CMK (cell line): ENCODE measurements at regions not wholly inside any gene's neighbourhood (a gene's known extent, or its start where the extent isn't known, plus 50 kb on each side); places are given as distances from the start of the nearest gene placed in this dataset.
"Not testable (repeated sequence)": the region's sequence is repeated elsewhere in the genome, so short reads cannot be mapped to it uniquely, and the experiment has no call there.

Source experiments
- DNase-seq: peaks from one replicate; pipeline ENCODE4 v3.0.0-alpha.2; 2010; ENCODE audit warnings: low read depth

DNA sequence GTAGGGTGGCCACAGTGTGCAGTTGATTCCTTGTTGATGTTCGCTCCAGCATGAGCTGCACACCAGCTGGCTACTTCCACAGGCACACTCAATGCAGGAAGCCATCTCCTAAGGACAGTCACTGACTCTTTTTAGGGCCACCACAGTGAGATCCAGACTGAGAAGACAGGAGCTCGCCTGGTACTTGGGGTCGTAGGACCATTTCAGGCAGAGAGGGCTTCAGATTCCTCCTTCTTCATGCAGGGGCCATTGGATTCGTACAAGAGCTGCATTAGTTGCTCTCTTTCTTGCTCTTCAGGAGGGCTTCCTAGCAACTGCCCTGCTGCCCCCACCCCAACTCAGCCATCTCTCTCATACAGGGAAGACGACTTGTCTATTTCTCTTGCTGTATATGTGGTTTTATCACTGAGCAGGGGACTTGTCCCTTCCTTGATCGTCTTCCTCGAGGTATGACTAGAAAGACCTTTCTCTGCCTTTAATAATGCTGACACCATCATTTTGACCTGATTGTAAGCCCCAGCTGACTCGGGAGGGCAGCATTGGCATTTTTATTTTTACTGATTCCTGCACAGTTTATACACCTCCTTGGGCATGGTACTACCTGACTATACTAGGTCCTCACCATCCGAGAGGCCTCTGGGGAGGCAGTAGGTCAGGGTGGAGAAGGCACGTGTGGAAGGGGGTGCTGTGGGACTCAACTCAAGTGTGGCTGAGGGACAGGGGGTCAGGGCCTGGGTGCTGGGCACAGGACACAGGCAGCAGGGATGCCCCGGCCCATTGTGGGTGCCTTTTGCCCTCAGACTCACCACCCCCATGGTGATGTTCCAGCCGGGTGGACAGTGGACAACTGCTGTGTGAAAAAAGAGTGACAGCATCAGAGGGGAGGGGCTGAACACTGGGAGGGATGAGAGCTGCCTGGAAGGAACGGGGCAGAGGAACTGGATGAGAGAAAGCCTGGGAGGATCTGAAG lies 136.7 kb upstream of the ZNF746 start:
- DNase-seq: no peak

GRCh38 chr7:149628361-149629149 lies 130.9 kb upstream of the ZNF746 start:
- DNase-seq: not testable (repeated sequence)

- DNase-seq: no peak
Measured at GRCh38 chr7:149627911-149628310, 130.3 kb upstream of the ZNF746 start.

- DNase-seq: no peak
Measured at GRCh38 chr7:149626972-149627371, 129.4 kb upstream of the ZNF746 start.

DNA sequence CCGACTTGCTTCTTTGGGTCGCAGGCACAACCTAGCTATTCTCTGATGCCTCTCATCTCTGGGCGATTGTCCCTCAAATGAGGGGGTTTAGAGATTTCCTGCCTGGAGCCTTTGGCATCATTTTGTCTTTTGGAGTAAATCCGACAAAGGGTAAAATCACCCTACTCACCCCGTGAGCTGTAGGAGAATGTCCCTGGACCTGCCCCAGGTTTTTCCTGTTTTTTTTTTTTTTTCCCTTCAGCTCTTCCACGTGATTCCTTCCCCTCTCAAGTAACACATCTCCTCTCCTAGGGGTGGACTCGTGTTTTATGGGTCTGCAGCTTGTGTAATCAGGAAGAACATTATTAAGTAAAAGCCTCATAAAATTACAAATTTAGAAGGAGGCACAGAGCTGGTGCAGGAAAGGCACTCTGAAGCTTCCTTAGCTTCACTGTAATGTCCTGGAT lies 128.4 kb upstream of the ZNF746 start:
- DNase-seq: no peak

DNA sequence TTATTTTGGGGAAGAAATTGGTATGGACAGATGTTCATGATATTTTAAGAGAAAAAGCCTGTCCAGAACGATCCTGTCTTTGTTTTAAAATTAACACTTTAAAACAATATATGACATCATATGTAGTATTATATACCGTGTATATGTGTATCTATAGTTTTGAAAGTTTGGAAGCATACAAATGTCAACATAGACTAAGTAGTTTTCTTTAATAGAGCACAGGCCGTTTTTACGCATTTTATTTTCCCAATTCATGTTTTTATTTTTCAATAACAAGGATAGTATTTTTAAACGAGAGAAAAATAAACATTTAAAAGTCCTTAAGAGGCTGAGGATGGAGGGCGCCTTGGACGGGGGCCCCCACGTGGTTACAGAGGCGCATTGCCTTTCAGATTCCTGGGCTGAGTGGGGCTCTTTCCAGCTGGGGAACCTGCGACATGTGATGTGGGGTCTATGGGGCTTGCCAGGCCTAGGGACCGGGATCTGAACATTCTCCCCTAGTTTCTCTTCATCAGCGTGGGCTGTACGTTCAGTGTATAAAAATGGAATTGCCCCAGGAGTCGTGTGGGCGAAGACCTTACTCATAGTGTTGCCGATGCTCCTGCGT lies 127.8 kb upstream of the ZNF746 start:
- DNase-seq: peak; percentile 36

DNA sequence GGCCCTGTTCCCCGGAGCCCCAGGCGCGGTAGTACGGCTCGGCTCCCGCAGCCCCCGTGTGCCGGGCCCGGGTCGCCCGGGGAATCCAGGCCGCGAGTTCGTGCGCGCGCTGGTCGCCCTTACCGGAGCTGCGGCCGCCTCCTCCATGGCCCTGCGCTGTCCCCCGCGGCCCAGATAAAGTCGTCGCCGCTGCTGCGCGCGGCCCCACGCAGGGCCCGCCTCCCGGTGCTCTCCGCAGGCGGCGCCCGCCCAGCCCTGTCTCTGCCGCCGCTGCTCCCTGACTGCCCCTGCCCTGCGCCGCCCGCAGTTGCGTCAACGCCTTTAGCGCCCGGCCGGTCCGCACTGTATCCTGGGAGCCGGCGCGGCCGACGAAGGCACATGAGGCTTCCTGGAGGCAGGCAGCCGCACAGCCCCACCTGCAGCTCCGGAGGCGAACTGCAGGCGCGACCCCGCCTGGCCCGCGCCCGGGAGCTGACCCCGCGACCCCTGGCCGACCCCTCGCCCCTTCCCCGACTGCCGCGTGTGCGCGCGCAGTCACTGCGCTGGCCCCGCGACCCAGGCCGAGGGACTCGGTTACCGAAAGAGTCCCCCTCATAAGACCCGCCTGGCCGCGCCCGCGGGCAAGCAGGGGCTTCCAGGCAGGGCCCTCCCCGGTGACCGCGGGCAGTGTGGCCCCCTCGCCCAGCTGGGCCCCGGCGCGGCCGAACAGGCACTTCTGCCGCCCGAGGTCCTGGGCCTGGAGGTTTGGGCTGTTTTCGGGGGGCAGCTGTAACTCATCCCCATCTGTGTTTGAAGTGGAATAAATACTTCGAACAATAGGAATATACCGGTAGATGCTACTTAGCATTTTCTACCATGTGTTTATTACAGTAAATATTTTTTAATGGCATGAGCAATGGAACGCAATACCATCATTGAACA lies 127.1 kb upstream of the ZNF746 start:
- peak; percentile 69 for DNase-seq

DNA sequence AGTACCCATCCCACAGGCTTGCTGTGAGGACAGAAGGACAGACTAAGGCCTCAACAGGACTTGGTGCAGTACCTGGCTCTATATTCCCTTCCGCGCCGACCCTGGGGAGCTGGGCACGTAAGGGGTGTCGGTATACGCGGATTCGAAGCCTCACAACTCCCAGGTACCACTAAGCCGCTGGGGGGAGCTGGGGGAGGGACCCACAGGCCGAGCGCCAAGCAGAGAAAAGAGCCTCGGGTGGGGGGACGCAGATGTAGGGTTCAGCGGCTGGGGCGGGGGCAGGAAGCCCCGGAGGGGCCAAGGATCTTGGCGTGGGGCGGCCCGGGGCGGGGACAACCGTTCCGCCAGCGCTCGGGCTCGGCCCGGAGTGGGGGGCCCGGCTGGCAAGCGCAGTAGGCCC lies 126.4 kb upstream of the ZNF746 start:
- DNase-seq: no peak

- not testable (repeated sequence) for DNase-seq
Measured at GRCh38 chr7:149623262-149623997, 125.8 kb upstream of the ZNF746 start.

GRCh38 chr7:149622444-149623210 lies 125.0 kb upstream of the ZNF746 start:
- DNase-seq: no peak

- no peak for DNase-seq
Measured at GRCh38 chr7:149621776-149622175, 124.2 kb upstream of the ZNF746 start.

DNA sequence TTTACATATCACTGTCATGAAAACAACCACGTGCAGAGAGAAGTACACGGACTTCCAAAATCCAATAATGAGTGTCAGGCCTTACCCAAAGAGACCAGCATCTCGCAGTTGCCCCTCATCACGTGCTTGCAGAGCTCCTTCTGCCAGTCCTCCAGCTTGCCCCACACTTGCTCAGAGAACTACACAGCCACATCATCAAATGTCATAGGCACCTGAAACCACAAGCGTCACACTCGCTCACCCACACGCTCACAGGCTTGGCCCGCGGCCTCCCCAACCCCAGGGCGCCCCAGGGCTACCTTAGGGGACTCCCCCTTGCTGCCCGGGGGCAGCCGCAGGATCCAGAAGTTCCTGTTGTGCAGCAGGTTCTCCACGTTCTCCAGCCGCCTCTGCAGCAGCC lies 123.4 kb upstream of the ZNF746 start:
- DNase-seq: no peak

DNA sequence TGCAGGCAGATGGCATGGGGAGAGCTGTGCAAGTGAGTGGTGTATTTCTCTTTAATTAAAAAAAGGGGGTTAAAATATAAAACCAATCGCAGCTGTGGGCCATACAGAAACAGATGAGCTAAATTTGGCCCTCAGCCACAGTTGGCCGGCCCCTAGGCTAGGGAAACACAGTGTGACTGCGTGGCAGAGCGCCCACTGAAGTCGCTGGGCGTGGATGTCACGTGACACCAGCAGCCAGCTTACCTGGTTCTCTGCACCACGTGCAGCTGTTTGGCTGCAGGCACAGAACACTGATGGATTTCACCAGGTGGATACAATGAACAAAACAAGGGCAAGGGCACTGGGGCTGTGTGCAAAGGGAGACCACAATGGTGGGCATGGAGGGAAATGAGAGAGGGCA lies 119.3 kb upstream of the ZNF746 start:
- no peak for DNase-seq

DNA sequence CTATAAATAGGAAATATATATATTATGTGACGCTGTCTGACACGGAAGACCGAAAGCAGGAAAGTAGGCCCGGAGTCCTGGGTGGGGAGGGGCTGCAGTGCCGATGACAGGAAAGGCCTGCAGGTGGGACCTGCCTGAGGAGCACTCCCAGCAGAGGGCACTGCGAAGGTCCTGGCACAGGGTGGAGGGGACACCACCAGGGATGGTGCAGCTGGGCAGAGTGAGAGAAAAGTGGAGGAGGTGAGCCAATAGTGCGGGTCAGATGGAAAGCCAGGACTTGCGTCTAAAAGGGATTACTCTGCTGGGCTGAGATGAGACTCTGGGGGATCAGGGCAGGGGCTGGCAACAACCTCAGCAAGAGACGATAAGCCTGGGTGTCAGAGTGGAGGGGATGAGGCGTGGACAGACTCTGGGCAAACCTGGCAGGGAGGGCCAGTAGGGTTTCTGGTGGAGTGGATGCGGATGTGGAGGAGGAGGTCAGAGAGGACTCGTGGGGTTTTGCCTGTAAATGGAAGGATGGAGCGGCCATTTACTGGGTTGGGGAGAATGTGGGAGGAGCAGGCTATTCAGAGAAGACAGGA lies 118.2 kb upstream of the ZNF746 start:
- DNase-seq: no peak

DNA sequence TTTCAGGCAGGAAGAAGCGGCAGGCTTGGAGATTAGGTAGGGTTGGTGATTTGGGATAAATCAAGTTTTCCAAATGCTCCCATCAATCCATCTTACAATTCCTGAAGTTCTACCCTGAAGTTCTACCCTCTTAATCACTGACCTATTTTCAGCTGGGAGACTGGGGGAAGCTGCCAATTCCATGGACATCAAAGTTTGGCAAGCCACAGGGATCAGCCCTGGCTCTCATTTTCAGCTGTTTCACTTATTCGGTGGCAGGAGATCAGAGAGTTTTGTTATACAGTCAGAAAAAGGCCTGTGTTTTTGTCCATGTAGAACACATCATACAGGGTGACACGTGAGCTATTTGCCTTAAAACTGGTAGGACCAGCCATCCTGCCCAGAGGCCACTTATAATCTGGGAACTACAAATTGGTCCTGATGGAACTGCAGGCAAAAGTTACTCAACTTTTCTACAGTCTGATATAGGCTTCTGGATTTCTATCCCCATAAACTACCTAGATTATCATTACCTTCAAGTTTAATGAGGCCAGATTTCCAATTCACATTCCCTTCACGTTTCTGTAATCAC lies 112.9 kb upstream of the ZNF746 start:
- no peak for DNase-seq

GRCh38 chr7:149608168-149608567 lies 110.6 kb upstream of the ZNF746 start:
- no peak for DNase-seq

- DNase-seq: no peak
Measured at GRCh38 chr7:149607683-149608082, 110.1 kb upstream of the ZNF746 start.

GRCh38 chr7:149606826-149607225 lies 109.2 kb upstream of the ZNF746 start:
- DNase-seq: no peak

DNA sequence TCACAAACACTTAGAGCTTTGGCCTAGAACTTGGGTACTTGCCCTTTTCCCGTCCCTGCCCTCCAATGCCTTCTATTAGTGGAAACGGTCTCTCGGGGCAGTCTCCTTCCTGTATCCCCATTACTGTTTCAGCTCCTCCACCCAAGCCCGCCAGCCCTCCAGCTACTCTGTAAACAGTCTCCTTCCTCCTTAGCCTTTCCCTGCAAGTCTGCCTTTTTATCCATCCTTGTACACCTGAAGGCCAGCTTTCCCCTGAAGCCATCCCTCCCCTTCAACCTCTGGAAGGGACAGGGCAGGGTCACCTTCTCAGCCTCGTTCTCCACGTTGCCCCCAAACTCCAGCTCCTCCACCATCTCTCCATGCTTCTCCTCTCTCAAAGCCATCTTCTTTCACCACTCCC lies 108.1 kb upstream of the ZNF746 start:
- DNase-seq: no peak
